A673 (cell line): ENCODE measurements at regions not wholly inside any gene's neighbourhood (a gene's known extent, or its start where the extent isn't known, plus 50 kb on each side); places are given as distances from the start of the nearest gene placed in this dataset.

Source experiments
- CTCF ChIP-seq: fragments of 300-800, 200-600 bp; sonication (generic); conservative IDR thresholded peaks from 2 replicates; pipeline ENCODE4 v1.5.1; 2017; ENCODE audit warnings: low read depth, mild to moderate bottlenecking, antibody characterized with exemption, low read length, moderate library complexity, mixed read lengths
- EZH2 ChIP-seq: fragments of 200-600 bp; sonication (generic); IDR thresholded peaks from 2 replicates; pipeline ENCODE4 v1.6.1; 2017; ENCODE audit warnings: borderline replicate concordance, low read depth, mild to moderate bottlenecking, mixed read lengths, antibody characterized with exemption, low read length; ENCODE audit not compliant: poor library complexity, severe bottlenecking

GRCh38 chrX:39592776-39593175 is 505.0 kb downstream of the BCOR start:
- TF ChIP-seq CTCF, result no peak
- TF ChIP-seq EZH2, result no peak
